AG09309 (cell line): ENCODE measurements at regions not wholly inside any gene's neighbourhood (a gene's known extent, or its start where the extent isn't known, plus 50 kb on each side); places are given as distances from the start of the nearest gene placed in this dataset.

ENCODE experiments used
- DNase-seq: peaks from one replicate; pipeline ENCODE4 v3.0.0-alpha.2; 2010; ENCODE audit warnings: low read depth
- H3K4me3 ChIP-seq: 2 replicates; pipeline ENCODE4 v1.5.1; 2011; ENCODE audit warnings: mild to moderate bottlenecking, low read depth, low read length, moderate library complexity; ENCODE audit not compliant: control insufficient read depth
- TF ChIP-seq, protein P1 (sequence below): IDR thresholded peaks from 2 replicates; pipeline ENCODE4 v1.5.1; 2011; ENCODE audit warnings: mild to moderate bottlenecking, low read depth, low read length, inconsistent platforms; ENCODE audit not compliant: insufficient read depth, control insufficient read depth; ENCODE audit errors: missing control alignments

DNA sequence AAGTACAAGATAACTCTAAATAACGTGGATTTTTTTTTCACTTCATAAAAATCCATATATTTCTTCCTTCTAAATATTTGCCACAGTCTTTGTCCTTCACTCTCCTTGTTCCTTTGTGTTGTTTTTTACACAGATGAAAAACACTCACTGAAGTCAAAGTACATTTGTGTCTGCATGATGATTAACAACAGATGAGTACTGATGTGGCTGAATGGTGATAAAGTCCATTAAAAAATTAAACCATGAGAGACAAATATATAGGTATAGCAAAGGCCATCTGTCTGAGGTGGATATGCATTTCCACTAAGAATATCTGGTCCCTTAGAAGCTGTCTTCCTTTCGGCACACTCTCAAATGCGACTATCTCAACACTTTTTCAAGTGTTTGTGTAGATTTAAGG is 317.5 kb upstream of the MCTP2 start:
- TF ChIP-seq, protein P1, sequence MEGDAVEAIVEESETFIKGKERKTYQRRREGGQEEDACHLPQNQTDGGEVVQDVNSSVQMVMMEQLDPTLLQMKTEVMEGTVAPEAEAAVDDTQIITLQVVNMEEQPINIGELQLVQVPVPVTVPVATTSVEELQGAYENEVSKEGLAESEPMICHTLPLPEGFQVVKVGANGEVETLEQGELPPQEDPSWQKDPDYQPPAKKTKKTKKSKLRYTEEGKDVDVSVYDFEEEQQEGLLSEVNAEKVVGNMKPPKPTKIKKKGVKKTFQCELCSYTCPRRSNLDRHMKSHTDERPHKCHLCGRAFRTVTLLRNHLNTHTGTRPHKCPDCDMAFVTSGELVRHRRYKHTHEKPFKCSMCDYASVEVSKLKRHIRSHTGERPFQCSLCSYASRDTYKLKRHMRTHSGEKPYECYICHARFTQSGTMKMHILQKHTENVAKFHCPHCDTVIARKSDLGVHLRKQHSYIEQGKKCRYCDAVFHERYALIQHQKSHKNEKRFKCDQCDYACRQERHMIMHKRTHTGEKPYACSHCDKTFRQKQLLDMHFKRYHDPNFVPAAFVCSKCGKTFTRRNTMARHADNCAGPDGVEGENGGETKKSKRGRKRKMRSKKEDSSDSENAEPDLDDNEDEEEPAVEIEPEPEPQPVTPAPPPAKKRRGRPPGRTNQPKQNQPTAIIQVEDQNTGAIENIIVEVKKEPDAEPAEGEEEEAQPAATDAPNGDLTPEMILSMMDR: no peak
- H3K4me3 ChIP-seq: no peak overlapping the region
- DNase-seq: no peak

DNA sequence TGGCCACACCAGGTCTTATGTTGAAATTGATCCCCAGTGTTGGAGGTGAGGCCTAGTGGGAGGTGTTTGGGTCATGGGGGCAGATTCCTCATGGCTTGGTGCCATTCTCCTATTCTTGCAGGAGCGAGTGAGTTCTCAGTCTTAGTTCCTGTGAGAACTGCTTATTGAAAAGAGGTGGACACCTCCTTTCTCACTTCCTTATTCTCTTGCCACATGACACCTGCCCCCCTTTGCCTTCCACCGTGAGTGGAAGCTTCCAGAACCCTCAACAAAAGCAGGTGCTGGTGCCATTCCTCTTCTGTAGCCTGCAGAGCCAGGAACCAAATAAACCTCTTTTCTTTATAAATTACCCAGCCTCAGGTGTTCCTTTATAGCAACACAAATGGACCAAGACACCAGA is 318.1 kb upstream of the MCTP2 start:
- no peak overlapping the region for H3K4me3 ChIP-seq
- TF ChIP-seq, protein P1: no peak
- DNase-seq: no peak

DNA sequence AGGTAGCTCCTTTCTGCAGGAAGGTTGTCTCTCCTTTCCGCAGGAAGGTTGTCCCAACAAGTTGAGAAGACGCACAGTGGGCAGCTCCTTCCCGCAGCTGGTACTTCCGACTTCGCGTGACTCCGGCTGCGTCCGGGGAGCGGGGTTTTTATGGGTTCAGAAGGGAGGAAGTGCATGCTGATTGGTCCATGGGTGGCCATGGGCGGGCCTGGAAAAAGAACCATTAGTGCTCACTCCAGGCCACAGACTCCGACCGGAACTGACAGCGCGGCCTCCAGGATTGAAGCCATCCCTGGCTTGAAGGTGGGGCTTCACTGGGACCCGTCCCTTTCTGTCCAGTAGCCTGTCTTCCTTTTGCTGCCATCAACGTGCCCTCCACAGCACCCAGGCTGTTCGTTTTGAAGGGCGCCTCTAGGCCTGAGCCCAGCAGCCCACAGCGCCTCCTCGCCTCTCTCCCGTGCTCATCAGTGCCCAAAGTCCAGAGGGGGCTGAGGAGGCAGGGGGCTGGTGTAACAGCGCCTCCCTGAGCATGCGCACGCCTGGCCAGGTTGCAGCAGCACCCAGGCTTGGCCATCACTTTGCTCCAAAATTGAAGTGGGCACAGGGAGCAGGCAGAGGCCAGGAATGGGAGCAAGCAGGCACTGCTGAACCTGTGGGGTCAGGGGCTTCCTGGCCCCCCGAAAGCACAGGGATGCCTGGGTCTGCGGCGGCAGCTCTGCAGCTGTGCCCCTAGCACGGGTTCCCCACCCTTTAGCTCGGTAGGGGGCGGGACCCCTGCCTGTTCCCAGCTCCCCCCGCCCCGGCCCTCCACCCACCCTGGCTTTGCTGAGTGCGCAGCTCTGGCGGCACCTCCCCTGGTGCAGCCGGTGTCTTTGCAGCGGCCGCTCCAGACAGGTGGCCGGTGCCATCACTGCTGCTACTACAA is 330.6 kb upstream of the MCTP2 start:
- no peak for DNase-seq
- no peak overlapping the region for H3K4me3 ChIP-seq
- TF ChIP-seq, protein P1: no peak

DNA sequence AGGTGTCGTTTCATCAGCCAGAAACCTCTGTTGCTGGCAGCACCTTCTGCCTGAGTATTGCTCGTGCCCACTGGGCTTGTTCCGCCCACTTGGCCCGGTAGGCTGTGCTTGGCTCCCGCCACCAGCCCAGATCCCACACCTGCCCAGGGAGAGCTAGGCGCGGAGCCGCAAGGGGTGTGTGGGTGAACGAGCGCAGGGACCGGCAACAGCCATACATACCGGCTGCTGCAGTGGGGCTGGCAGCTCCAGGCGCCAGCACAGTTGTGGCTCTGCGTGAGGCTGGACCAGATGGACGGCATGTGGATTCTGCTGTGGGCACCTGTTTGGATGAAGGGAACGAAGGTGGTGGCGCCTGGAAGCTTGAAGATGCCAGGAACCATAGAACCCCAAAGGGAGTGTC is 331.5 kb upstream of the MCTP2 start:
- H3K4me3 ChIP-seq: no peak overlapping the region
- DNase-seq: no peak
- TF ChIP-seq, protein P1: no peak

DNA sequence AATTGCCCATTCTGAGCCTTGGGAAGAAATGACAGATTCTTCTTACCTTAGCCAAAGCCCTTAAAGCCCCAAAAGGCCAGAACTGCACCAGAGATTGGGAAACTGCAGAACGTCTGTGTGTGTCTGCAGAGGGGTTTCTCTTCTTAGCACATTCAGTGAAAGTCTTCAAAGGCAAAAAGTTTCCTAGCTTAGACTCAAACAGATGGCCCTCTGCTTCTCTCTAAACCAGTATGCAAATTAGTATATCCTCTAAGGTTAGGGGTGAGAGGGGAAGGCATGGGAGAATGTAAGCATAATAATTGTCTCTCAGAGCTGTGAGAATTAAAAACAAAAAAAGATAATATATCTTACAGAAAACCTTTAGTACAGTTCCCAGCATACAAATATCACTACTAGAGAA is 334.0 kb upstream of the MCTP2 start:
- TF ChIP-seq, protein P1: no peak
- DNase-seq: no peak
- no peak overlapping the region for H3K4me3 ChIP-seq

DNA sequence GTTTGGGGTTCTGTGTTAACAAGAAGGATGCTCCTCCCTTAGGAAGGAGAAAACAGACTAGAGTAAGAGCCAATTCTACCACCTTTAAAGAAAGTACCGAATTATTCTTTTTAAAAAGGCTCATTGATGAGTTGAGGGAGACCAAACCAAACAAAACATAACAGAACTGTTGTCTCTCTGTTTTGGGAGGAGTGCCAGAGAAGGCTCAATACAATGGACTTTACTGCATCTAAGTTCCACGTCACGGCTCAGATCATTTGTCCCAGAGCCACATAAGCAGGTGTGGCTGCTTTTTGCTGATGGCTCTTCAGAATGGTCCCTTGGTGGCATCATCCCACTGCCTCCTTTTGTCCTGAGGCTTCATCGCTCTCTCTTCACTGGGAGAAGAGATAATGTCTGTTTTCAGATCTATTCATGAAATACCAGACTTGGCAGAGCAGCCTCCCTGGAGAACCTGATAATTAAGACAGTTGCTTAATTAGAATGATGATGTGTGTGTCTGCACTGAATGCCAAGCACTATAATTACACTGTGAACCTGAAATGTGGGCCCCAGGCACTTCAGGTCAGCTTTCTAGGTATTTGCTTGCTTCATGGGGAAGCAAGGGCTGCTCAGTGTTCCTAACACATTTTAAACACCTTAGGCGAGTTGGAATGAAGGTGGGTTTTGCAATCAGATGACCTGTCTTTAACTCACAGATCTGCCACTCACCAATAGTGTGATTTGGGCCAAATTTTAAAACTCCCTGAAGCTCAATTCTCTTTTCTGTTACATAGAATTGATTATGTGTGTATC is 335.2 kb upstream of the MCTP2 start:
- no peak for DNase-seq
- H3K4me3 ChIP-seq: no peak overlapping the region
- TF ChIP-seq, protein P1: no peak
